Activated T-cell treated with anti-CD3 and anti-CD28 coated beads, Interleukin-2, amount 50 U/mL, for 24 hours (primary cell): ENCODE measurements at regions not wholly inside any gene's neighbourhood (a gene's known extent, or its start where the extent isn't known, plus 50 kb on each side); places are given as distances from the start of the nearest gene placed in this dataset.

Experiments
- DNase-seq: peaks from one replicate; pipeline ENCODE4 v3.0.0-alpha.2; 2020
- H3K27ac Mint-ChIP-seq: 2 replicates; pipeline ENCODE4 v1.8.0; 2020; ENCODE audit warnings: mild to moderate bottlenecking, mixed read lengths
- H3K27me3 Mint-ChIP-seq: 2 replicates; pipeline ENCODE4 v1.8.0; 2020; ENCODE audit warnings: mixed read lengths
- H3K36me3 Mint-ChIP-seq: 2 replicates; pipeline ENCODE4 v1.8.0; 2020; ENCODE audit warnings: low read depth, mixed read lengths
- H3K4me1 Mint-ChIP-seq: 2 replicates; pipeline ENCODE4 v1.8.0; 2020; ENCODE audit warnings: low read depth, mixed read lengths
- H3K4me3 Mint-ChIP-seq: 2 replicates; pipeline ENCODE4 v1.8.0; 2020; ENCODE audit warnings: mild to moderate bottlenecking, moderate library complexity, mixed read lengths
- H3K9me3 Mint-ChIP-seq: 2 replicates; pipeline ENCODE4 v1.8.0; 2020; ENCODE audit warnings: mixed read lengths

DNA sequence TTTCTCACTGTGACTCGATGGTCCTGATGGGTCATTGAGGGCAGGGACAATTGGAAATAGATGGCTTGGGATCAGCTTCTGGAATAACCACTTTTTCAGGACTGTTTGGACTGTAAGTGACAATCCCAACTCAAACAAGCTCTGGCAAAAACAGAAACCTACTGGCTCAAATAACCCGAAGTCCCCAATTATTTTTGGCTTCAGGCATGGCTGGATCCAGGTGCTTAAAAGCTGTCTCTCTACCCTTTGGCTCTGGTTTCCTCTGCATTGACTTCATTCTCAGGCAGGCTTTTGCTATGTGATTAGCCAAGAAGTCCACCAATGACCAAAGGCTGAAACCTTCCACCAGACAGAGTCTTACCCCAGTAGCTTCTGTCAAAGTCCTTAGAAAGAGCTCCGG, 92.9 kb upstream of the PRR23E start:
- Mint-ChIP-seq H3K4me3 (no peak overlapping the region), H3K4me1 (no peaks in the 10 kb centered on the region), H3K36me3 (no peaks in the 10 kb centered on the region), H3K9me3 (no peaks in the 10 kb centered on the region), H3K27me3 (no peaks in the 10 kb centered on the region), H3K27ac (no peak overlapping the region)
- no peak for DNase-seq

DNA sequence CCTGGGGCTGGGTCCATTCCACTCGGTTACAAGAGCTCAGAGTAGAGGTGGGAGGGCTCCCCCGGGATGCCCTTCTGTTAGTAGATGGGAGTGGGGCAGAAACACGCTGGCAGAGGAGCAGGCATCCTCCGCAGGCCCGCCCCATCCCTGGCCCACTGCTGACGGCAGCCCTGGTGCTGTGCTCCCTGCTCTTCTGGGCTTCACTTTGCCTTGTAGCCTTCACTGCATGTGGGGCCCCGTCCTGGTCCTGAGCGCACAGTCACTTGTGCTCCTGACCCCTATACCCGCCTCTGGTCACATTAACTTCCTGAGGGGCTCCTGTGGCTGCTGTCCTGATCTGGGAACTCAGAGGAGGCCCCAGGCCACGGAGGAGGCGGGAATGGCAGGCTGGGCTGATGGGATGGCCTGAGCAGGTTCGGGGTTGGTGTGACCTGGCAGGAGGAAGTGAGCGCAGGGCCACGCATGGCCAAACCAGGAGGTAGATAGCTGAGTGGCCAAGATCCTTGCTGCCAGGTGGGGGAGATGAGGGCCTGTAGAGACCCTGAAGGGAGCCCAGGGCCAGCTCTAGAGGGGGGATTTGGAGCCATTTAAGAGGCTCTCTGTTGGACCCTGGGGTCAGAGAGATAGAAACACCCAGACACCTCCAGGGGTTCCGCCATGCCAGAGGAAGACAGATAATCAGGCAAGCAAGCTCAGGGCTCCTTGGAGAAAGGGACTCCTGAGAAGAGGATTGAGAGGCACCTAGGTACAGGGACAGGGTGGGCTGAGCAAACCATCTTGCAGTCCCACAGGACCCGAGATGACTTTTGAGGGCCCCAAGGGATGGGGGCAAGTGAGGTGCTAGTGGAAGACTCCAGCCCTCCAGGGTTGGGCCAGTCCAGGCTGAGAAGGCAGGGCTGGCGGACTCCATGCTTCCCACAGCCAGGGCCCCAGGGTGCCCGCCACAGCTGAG, 92.2 kb upstream of the PRR23E start:
- Mint-ChIP-seq H3K36me3 (no peaks in the 10 kb centered on the region), H3K9me3 (no peaks in the 10 kb centered on the region), H3K27ac (no peak overlapping the region), H3K4me1 (no peaks in the 10 kb centered on the region), H3K27me3 (no peaks in the 10 kb centered on the region), H3K4me3 (no peak overlapping the region)
- DNase-seq: no peak

DNA sequence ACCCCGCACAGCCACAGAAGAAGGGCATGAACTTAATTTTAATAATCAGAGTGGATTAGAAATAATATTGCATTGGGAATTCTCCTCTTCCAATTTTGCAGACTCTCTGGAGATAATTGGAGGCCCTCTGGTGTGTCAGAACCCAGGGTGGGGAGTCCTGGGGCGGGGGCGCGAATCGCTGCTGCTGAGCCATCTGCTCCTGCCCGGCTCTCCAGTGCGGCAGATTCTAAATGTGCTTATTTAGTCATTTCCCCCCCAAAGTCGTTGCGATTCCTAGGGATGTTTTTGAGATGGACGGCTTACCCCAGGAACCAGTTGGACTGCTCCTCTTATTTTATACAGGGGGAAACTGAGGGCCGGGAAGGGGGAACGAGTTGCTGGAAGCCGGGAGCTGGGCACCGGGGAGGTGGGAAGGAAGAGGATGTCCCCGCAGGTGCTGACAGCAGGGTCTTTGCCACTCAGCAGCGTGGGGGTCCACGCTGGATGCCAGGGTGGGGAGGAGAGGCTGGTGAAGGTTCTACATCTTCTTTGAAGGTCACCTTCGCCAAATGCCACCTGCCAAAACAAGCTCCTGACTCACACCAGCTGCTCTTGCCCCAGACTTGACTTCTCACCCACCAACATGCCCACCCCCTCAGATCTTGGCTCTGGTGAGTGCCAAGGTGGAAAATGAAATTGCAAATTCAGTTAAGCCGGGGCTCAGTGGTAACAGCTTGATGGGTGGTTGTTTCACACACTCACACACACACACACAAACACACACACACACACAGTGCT, 91.3 kb upstream of the PRR23E start:
- Mint-ChIP-seq H3K27me3 (no peaks in the 10 kb centered on the region), H3K4me3 (no peak overlapping the region), H3K9me3 (no peaks in the 10 kb centered on the region), H3K4me1 (no peaks in the 10 kb centered on the region), H3K27ac (no peak overlapping the region), H3K36me3 (no peaks in the 10 kb centered on the region)
- no peak for DNase-seq

GRCh38 chr3:127102188-127102520, 90.8 kb upstream of the PRR23E start:
- Mint-ChIP-seq H3K4me3 (no peak overlapping the region), H3K9me3 (no peaks in the 10 kb centered on the region), H3K36me3 (no peaks in the 10 kb centered on the region), H3K4me1 (no peaks in the 10 kb centered on the region), H3K27ac (no peak overlapping the region), H3K27me3 (no peaks in the 10 kb centered on the region)
- no peak for DNase-seq

DNA sequence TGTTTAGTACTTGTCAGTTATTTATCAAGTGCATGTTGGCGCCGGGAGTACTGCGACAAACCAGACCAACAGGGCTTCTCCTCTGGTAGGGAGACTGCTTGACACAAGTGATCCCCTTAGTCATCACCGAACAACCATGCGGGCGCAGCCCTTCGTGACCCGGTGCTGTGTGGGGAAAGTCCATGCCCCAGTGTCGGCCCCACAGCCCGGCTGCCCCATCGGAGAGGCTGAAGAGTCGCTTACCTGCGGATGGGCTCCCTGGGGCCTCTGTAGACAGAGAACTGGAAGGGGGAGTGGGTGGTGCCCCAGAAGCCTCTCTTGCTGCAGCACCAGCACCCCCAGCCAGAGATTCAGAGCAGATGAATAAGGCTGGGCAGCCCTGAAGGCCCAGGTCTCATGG, 90.3 kb upstream of the PRR23E start:
- H3K27ac Mint-ChIP-seq: no peak overlapping the region
- no peaks in the 10 kb centered on the region for H3K27me3 Mint-ChIP-seq
- DNase-seq: no peak
- no peaks in the 10 kb centered on the region for H3K36me3 Mint-ChIP-seq
- no peak overlapping the region for H3K4me3 Mint-ChIP-seq
- H3K9me3 Mint-ChIP-seq: no peaks in the 10 kb centered on the region
- no peaks in the 10 kb centered on the region for H3K4me1 Mint-ChIP-seq

DNA sequence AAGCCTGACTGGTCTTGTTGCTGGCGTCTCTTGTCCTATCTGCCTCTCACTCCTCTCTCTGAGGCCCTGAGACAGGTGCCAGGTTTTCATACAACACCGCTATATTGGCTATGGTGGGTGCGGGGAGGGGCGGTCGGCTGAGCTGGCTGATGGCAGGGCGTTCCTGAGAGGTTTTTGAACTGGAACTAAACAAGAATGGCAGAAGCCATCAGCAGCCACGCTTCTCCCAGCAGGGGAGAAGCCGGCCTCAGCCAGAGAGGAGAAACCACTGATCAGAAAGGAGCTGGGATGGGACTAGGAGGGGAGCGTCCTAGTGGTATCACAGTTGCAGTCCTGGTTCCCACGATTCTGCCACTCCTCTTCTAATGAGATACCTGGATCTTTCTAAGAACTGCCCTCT, 89.9 kb upstream of the PRR23E start:
- Mint-ChIP-seq H3K27me3 (no peaks in the 10 kb centered on the region), H3K36me3 (no peaks in the 10 kb centered on the region), H3K9me3 (no peaks in the 10 kb centered on the region), H3K4me1 (no peaks in the 10 kb centered on the region), H3K4me3 (no peak overlapping the region), H3K27ac (no peak overlapping the region)
- no peak for DNase-seq

- Mint-ChIP-seq H3K4me3 (no peak overlapping the region), H3K27ac (no peak overlapping the region), H3K36me3 (no peaks in the 10 kb centered on the region), H3K4me1 (no peaks in the 10 kb centered on the region), H3K27me3 (no peaks in the 10 kb centered on the region), H3K9me3 (no peaks in the 10 kb centered on the region)
- no peak for DNase-seq
These were observed 88.3 kb upstream of the PRR23E start for GRCh38 chr3:127104586-127104985.

- Mint-ChIP-seq H3K9me3 (no peaks in the 10 kb centered on the region), H3K4me3 (no peak overlapping the region), H3K27ac (no peak overlapping the region), H3K4me1 (no peaks in the 10 kb centered on the region), H3K36me3 (no peaks in the 10 kb centered on the region), H3K27me3 (no peaks in the 10 kb centered on the region)
- no peak for DNase-seq
These were observed 87.3 kb upstream of the PRR23E start for GRCh38 chr3:127105587-127105986.

- Mint-ChIP-seq H3K27ac (no peak overlapping the region), H3K4me1 (no peaks in the 10 kb centered on the region), H3K9me3 (no peaks in the 10 kb centered on the region), H3K4me3 (no peak overlapping the region), H3K27me3 (no peaks in the 10 kb centered on the region), H3K36me3 (no peaks in the 10 kb centered on the region)
- DNase-seq: no peak
These were observed 86.9 kb upstream of the PRR23E start for GRCh38 chr3:127106053-127106452.

DNA sequence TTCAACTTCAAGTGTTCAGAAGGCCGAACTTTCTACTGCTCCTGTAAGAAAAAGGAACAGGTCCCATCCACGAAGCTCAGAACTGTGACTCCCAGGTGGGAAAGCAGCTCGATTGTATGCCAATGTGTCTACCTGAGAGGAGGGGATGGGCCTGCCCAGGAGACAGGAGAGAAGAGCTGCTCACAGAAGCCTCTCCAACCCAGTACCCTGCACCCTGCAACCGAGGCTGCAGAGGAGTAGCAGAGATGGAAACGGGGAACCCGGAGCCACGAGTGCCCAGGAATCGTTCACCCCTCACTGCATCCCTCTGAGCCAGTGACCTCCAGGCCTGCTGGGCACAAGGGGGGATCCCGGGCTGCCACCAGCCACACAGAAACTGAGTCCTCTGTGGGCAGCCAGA, 86.5 kb upstream of the PRR23E start:
- Mint-ChIP-seq H3K4me1 (no peaks in the 10 kb centered on the region), H3K27me3 (no peaks in the 10 kb centered on the region), H3K9me3 (no peaks in the 10 kb centered on the region), H3K4me3 (no peak overlapping the region), H3K27ac (no peak overlapping the region), H3K36me3 (no peaks in the 10 kb centered on the region)
- no peak for DNase-seq

- no peak for DNase-seq
These were observed 85.9 kb upstream of the PRR23E start for GRCh38 chr3:127107002-127107401.

DNA sequence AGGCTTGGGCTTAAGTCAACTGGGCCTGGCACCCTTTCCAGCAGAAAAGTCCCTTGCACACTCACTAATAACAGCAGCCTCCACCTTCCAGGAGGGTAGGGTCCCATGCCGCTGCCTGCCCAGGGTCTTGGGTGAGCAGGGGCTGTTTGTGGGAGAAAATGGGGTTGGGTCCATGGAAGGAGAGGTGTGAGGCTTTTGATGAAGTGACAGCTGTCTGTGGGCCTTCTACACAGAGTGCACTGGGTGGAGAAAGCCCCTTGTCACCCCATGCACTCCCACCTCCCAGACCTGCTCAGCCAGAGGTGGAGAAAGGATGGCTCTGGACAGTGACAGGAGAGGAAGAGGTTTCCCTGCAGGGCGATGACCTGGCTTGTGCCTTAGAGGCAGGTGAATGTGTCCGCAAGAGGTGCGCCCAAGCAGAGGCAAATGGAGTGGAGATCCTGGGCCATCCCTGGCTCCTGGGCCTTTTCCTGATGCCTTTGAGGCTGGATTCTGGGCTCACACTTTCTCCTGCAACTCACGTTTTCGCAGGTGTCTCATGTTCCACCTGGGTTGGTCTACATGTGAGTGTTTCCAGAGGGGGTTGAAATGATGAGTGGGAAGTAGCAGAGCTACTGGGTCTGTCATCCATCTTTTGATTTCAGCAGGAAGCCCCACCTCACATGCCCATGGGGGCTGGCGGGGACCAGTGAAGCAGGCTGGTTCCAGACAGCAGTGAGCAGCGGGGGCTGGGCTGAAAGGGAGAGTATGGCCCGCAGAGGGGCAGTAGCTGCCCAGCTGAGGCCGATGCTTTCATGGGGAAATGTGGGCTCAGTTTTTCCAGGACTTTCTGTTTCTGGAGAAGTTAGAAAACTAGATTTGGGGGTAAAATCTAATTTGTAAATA, 85.2 kb upstream of the PRR23E start:
- Mint-ChIP-seq H3K36me3 (no peaks in the 10 kb centered on the region), H3K27ac (no peak overlapping the region), H3K9me3 (peaks cover 4% of the 10 kb centered on the region), H3K4me3 (no peak overlapping the region), H3K4me1 (no peaks in the 10 kb centered on the region), H3K27me3 (no peaks in the 10 kb centered on the region)
- DNase-seq: no peak

More at GRCh38 chr3:127107002-127107401, 85.9 kb upstream of the PRR23E start:
- no peaks in the 10 kb centered on the region for H3K9me3 Mint-ChIP-seq
- no peaks in the 10 kb centered on the region for H3K27me3 Mint-ChIP-seq
- H3K4me1 Mint-ChIP-seq: no peaks in the 10 kb centered on the region
- H3K27ac Mint-ChIP-seq: no peak overlapping the region
- H3K4me3 Mint-ChIP-seq: no peak overlapping the region
- H3K36me3 Mint-ChIP-seq: no peaks in the 10 kb centered on the region

- Mint-ChIP-seq H3K9me3 (peaks cover 8% of the 10 kb centered on the region), H3K4me1 (no peaks in the 10 kb centered on the region), H3K4me3 (no peak overlapping the region), H3K27ac (no peak overlapping the region), H3K36me3 (no peaks in the 10 kb centered on the region), H3K27me3 (no peaks in the 10 kb centered on the region)
- DNase-seq: no peak
These were observed 84.1 kb upstream of the PRR23E start for GRCh38 chr3:127108796-127109195.

DNA sequence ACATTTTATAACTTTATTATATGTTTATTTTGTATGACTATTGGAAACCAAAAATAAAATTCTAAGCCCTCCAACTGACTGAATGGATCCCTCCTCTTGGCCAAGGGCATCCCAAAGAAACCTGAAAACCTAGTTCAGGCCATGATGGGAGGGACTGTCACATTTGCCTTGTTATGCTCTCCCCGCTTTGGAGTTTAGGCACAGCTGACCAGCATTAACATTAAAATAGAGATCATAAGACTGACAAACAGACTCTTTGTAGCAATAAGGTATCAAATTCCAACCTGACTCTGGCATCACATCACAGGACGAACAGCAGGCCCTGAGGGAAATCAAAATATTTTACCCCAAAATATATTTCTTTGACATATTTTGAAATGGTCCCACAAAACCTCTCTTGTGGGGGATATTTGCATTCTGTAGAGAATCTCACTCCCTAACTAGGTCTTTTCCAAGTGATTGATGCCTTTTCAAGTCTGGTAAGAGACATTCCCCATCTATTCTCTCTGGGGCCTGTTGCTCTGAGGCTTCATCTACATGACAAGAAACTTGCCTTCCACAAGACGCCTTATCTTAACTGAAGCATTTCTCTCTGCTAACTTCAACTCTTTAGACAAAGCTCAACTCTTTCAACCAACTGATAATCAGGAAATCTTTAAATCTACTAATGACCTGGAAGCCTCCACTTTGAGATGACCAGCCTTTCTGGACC, 81.8 kb upstream of the PRR23E start:
- Mint-ChIP-seq H3K4me3 (no peak overlapping the region), H3K4me1 (no peaks in the 10 kb centered on the region), H3K27me3 (no peaks in the 10 kb centered on the region), H3K27ac (no peak overlapping the region), H3K9me3 (peaks cover 8% of the 10 kb centered on the region), H3K36me3 (no peaks in the 10 kb centered on the region)
- no peak for DNase-seq
